Cardiac septum (tissue), 1 donor: ENCODE measurements at regions not wholly inside any gene's neighbourhood (a gene's known extent, or its start where the extent isn't known, plus 50 kb on each side); places are given as distances from the start of the nearest gene placed in this dataset.
A peak's percentile ranks its signal among the peaks of the same experiment; 100 is the strongest.
"Not testable (repeated sequence)": the region's sequence is repeated elsewhere in the genome, so short reads cannot be mapped to it uniquely, and the experiment has no call there.

Source experiments
- DNase-seq: peaks from one replicate; pipeline ENCODE4 v3.0.0-alpha.2; 2020; ENCODE audit warnings: low spot score
- intact Hi-C: fragments of 100-400 bp; cut with DNase I; formaldehyde crosslinking; loops from one replicate; pipeline ENCODE4 v1.14.0; 2022
- donor health status: DM: no; HTN: no; CAD: no.

DNA sequence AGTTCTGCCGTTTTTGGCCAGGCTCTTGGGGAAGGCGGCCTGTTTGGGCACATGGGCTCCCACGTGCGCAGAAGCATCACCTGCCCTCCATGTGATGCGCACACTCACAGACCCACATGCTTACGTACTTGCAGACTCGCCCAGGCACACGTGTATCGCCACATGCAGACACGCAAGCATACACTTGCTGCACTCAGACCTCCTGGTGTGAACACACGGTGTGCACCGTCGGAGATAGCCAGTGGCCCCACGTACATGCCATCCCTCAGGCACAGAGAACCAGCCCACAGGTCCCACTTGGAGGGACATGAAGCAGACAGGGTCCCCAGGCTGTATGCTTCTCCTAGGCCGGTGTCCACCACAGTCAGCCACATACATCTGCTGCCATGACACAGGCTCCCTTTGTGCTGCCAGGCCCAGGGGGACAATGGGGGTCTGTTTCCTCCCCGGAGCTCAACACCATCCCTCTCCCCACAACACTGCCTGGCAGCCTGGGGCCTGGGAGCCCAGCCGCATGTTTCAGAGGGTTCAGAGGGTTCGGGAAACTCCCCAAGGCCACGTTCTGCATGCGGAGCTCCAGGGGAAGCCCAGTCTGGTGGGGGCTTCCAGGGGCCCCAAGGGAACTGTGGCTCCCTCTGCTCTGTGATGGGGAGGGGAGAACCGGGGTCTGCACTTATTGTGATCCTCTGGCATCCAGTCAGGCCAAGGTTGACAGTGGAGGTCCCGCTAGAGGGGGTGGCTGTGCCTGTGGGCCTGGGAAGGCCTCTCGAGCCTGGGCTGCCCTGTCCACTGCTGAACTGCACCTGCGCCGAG lies 208.1 kb upstream of the HAAO start:
- intact Hi-C loops, result no loop called here

GRCh38 chr2:42999856-43000241 lies 207.5 kb upstream of the HAAO start:
- intact Hi-C loops, result no loop called here

More for the DNA sequence above, 208.1 kb upstream of the HAAO start:
- peak; percentile 50 for DNase-seq

GRCh38 chr2:42999391-42999841 lies 207.0 kb upstream of the HAAO start:
- peak; percentile 46 for DNase-seq
- intact Hi-C loops, result no loop called here

More at GRCh38 chr2:42999856-43000241, 207.5 kb upstream of the HAAO start:
- peak; percentile 26 for DNase-seq

- DNase-seq, result peak; percentile 7
- intact Hi-C loops, result no loop called here
Observed at GRCh38 chr2:42998721-42999120, 206.3 kb upstream of the HAAO start.

DNA sequence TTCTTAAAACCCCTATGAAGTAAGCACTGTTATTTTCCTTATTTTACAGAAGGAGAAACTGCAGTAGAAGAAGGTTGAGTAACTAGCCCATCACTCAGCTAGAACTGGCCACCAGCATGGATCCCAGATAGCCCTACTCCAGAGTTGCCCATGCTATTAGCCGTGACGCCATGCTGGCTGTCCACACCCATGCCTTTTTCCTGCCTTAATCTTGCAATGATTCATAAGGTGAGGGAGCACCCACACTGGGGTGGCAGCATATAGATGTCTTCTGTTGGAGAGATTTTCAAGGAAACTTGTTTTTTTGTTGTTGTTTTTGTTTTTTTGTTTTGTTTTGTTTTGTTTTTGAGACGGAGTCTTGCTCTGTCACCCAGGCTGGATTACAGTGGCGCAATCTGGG lies 204.1 kb upstream of the HAAO start:
- intact Hi-C loops, result no loop called here
- peak; percentile 22 for DNase-seq

DNA sequence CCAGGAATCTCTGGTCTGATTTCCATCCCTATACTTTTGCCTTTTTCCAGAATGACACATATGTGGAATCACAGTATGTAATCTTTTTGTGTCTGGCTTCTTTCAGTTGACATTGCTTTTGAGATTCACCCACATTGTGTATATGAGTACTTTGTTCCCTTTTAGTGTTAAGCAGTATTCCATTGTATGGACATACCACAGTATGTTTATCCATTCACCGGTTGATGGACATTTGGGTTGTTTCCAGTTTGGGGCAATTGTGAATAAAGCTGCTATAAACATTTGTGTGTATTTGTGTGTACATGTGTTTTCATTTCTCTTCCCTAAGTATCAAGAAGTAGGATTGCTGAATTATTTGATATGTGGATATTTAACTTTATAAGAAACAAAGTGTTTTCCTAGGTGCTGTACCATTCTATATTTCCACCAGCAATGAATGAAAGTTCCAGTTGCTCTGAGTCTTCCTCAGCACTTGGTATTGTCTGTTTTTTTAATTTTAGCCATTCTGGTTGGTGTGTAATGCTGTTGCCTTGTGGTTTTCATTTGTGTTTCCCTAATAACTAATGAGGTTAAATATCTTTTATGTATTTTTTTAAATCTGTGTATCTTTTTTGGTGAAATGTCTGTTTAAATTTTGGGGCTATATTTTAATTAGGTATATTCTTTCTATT lies 203.5 kb upstream of the HAAO start:
- intact Hi-C loops, result no loop called here

GRCh38 chr2:42989283-42990081 lies 197.1 kb upstream of the HAAO start:
- intact Hi-C loops, DNase-seq: not testable (repeated sequence)

More for the DNA sequence above, 203.5 kb upstream of the HAAO start:
- no peak for DNase-seq

DNA sequence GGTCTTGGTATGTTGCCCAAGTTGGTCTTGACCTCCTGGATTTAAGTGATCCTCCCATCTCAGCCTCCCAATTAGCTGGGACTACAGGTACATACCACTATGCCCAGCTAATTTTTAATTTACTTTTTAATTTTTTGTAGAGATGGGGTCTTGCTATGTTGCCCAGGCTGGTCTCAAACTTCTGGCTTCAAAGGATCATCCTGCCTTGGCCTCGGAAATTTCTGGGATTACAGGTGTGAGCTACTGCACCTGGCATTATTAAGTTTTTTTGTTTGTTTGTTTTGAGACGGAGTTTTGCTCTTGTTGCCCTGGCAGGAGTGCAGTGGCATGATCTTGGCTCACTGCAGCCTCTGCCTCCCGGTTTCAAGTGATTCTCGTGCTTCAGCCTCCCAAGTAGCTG lies 195.7 kb upstream of the HAAO start:
- DNase-seq, intact Hi-C loops: not testable (repeated sequence)

GRCh38 chr2:42987112-42987922 lies 194.9 kb upstream of the HAAO start:
- intact Hi-C loops, result no loop called here
- no peak for DNase-seq

GRCh38 chr2:42984617-42985016 lies 192.2 kb upstream of the HAAO start:
- intact Hi-C loops, result no loop called here
- peak; percentile 44 for DNase-seq

DNA sequence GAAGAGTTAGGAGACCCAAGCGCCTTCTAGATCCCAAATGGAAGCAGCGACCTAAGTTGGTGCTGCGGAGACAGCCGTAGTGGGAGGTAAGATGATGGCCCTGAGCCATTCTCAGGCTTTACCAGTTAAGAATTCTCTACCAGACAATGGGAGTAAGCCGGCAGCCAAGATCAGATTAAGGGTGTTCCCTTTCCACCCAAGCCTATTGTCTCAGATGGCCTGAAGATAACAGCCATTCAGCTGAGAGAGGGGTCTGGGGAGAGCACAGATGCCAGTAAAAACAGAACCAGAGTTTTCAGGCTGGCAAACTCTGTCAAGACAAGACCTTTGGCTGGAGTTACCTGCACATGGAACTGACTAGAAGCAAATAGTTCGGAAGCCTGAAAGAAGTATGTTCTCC lies 191.7 kb upstream of the HAAO start:
- intact Hi-C loops, result no loop called here
- peak; percentile 55 for DNase-seq

DNA sequence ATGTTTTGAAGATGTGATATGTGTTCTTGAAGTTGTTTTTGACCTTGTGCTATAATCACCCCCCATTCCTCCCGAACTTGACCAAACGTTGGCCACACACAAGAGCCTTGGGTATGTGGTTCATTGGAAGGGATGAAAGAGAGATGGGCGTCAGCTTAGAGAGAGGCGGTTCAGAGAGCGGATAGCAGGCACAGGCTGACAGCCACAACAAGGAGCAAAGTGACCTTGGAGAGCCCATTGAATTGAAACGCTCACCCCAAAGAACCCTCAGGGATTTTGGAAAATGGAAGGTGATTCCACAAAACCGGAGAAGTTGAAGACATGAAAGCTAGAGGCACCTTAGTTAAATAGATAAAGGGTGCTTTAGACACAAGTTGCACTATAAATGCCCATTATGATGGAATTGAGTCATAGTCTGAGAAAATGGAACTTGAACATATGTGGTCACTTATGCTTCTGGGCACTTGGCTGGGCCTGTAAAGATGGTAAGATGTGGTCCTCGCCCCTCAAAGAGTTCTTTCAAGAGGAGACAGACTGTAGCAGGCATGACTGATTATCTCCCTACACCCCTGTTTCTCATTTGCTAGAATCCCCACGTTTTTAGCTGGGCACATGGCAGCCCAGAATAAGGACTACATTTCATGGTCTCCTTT lies 188.5 kb upstream of the HAAO start:
- intact Hi-C loops, result no loop called here
- peak; percentile 14 for DNase-seq

DNA sequence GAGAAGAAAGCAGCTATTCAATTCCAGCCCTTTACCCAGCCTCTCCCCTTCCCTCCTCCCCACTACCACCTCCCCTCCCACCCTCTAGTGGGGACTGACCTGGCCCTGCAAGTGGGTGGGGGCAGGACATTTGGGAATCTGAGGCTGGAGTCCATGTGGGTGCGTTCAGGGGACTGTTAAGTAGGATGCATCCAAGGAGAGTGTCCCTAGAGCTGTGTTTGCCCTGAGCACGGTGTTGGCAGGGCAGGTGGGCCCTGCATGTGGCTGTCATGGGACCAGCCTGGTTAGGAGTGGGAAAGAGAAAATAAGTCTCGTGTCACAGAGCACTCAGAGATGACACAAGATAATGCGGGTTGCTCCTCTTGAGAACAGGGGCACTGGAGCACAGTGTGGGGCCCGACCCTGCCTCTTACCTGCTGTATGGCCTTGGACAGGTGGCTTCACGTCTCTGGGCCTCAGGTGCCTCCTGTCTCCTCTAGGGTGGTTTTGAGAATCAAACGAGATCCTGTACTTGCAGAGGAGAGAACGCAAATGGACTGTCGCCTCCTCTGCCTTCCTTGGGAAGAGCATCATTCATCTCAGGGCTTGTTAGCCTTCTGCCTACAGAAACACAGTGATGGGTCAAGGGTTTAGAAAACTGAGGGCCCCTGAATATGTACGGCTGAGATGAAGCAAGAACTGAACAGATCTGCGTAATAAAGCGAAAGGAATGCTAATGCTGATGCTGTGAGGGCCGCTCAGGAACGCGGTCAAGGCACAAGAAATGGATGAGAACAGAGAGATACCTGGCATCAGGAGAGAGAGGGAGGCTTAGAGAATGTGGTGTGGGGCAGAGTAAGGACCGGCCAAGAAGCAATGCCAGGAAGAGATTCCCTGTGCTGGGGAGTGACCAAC lies 187.7 kb upstream of the HAAO start:
- intact Hi-C loops, result loop anchor here (5.0 kb wide), 3 partner anchors 42 to 507 kb away; no protein-coding TSS in a partner anchor
- peak; percentile 50 for DNase-seq

DNA sequence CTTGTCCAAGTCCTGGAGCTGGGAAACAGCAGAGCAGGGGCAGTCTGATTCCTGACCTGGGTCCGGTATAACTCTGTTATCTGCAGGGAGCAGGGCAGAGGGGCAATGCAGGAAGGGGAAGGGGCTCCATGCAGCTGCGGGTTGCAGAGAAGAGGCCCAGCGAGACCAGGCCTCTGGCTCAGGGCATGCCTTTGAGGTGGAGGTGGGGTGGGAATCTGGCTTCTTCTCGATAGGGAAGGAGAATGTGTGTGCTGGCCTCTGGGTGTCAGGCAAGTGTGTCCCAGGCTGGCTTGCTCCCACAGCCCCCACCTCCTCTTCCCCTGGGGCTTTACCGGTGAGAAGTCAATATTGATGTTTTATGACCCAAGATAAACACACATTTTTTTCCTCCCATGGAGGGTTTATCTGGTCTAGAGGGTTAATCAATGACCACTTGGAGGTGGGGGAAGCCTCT lies 187.1 kb upstream of the HAAO start:
- peak; percentile 38 for DNase-seq
- intact Hi-C loops, result loop anchor here (5.0 kb wide), 3 partner anchors 43 to 508 kb away; no protein-coding TSS in a partner anchor

DNA sequence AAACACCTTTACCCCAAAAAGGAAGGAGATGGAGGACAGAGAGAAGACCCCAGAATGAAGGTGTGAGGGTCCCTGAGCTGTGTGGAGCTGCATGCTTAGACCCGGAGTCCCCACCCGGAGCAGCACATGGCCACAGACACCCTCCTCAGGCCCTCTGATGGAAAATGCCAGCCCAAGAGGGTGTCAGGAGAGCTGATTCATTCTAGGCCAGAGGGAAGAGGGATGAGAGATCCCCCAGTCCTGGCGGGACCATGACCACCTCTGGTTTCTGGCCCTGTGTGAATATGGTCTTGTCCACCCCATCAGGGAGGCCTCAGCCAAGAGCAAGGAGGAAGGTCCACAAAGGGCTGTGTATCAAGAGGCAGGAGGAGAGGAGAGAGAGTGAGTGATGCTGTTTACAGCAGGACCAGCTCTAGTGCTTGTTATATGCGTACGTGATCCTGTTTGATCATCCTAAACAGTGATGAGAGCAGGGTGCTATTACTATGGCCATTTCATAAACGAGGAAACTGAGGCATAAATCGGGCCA lies 186.6 kb upstream of the HAAO start:
- DNase-seq, result peak; percentile 53
- intact Hi-C loops, result loop anchor here (5.0 kb wide), 3 partner anchors 43 to 508 kb away; no protein-coding TSS in a partner anchor

GRCh38 chr2:42978175-42978886 lies 185.9 kb upstream of the HAAO start:
- intact Hi-C loops, result loop anchor here (5.0 kb wide), 3 partner anchors 44 to 509 kb away; no protein-coding TSS in a partner anchor
- DNase-seq, result peak; percentile 55
